Ovary (tissue), 7 donors: ENCODE measurements at regions not wholly inside any gene's neighbourhood (a gene's known extent, or its start where the extent isn't known, plus 50 kb on each side); places are given as distances from the start of the nearest gene placed in this dataset.

Source experiments
- DNase-seq, 5 donors: peaks; one replicate each; pipeline ENCODE4 v3.0.0-alpha.2; 2019 to 2020
- H3K27ac ChIP-seq, 2 donors: fragments of 200-600 bp; one replicate each; pipeline versions ENCODE4 v1.5.1 to v1.8.0; 2019 to 2022
- H3K27me3 ChIP-seq: fragments of 200-600 bp; one replicate; pipeline ENCODE4 v1.8.0; 2022
- H3K36me3 ChIP-seq: fragments of 200-600 bp; sonication (generic); one replicate; pipeline ENCODE4 v1.5.1; 2019
- H3K4me1 ChIP-seq: one replicate; pipeline ENCODE4 v1.8.1; 2013; ENCODE audit warnings: mild to moderate bottlenecking, moderate library complexity; ENCODE audit not compliant: insufficient read depth
- H3K4me3 ChIP-seq: fragments of 200-600 bp; sonication (generic); one replicate; pipeline ENCODE4 v1.5.1; 2017
- H3K9me3 ChIP-seq, 2 donors: fragments of 200-600 bp in 1 of 2; sonication (generic) in 1 of 2; one replicate each; pipeline versions ENCODE4 v1.5.1 to v1.8.1; 2013 to 2019; ENCODE audit warnings: mild to moderate bottlenecking in 1 of 2, moderate library complexity in 1 of 2
- EP300 ChIP-seq: sonication (generic); formaldehyde crosslinking; IDR thresholded peaks from one replicate; pipeline ENCODE4 v1.6.1; 2017; ENCODE audit warnings: antibody characterized with exemption
- POLR2A ChIP-seq: fragments of 450-650 bp; IDR thresholded peaks from one replicate; pipeline ENCODE4 v1.6.1; 2017; ENCODE audit warnings: antibody characterized with exemption, mild to moderate bottlenecking, moderate library complexity
- WGBS, 3 donors: extraction: QIAGEN DNeasy Blood & Tissue Kit in 1 of 3; methylation state at CpG; one replicate each; pipeline versions ENCODE4 v1.1.5 to v1.1.7; 2013 to 2017; 5-methylcytosine and 5-hydroxymethylcytosine counted together
- intact Hi-C, 4 donors: fragments of 100-400 bp; cut with DNase I; formaldehyde crosslinking; loops; one replicate each; pipeline versions ENCODE4 v1.11.0 to v1.15.1; 2022 to 2023
- TF ChIP-seq, protein P1 (sequence below), 3 donors: fragments of 450-650 bp in 2 of 3; fragments of 200-600 bp in 1 of 3; IDR thresholded peaks; one replicate each; pipeline versions ENCODE4 v1.5.1 to v1.8.0; 2016 to 2022; ENCODE audit warnings: antibody characterized with exemption in 3 of 3, mild to moderate bottlenecking in 1 of 3
- donor health status: DM: no; HTN: no; CAD: no; lungs with moderate emphysema.
- donor health status: DM: no; HTN: no; CAD: no.
- donor health status: Bipolar disorder and iron deficiency.
- donor health status: DM: no; HTN: no; CAD: no.
- donor health status: DM: yes; HTN: yes; CAD: no.

DNA sequence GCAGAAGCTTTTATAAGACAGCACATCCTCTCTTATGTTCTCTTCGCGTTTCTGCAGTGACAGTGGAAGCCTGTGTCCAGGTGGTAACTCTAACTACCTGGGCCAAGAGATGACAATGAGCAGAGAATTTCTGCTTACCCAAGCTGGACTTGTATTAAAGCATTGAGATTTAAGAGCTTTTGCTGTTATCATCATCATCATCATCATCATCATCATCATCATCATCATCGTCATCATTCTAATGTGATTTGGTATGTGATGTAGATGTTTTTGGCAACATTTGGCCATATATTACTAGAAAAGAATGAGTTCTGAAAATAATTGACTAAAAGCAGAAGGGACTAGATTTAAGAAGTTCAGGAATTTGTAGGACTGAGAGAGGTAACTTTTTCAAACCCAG is 401.3 kb downstream of the BRINP1 start:
- no peak for DNase-seq
- 86 to 90% (median 86%) methylated on average over 3 of the region's 3 CpGs for WGBS, 3 donors
- Histone ChIP-seq H3K27ac (no peak overlapping the region), H3K9me3 (no peaks in the 10 kb centered on the region), H3K36me3 (no peaks in the 10 kb centered on the region), H3K4me3 (no peak overlapping the region), H3K27me3 (no peaks in the 10 kb centered on the region), H3K4me1 (no peaks in the 10 kb centered on the region)
- TF ChIP-seq EP300 (no peak), POLR2A (no peak)
- TF ChIP-seq, protein P1, sequence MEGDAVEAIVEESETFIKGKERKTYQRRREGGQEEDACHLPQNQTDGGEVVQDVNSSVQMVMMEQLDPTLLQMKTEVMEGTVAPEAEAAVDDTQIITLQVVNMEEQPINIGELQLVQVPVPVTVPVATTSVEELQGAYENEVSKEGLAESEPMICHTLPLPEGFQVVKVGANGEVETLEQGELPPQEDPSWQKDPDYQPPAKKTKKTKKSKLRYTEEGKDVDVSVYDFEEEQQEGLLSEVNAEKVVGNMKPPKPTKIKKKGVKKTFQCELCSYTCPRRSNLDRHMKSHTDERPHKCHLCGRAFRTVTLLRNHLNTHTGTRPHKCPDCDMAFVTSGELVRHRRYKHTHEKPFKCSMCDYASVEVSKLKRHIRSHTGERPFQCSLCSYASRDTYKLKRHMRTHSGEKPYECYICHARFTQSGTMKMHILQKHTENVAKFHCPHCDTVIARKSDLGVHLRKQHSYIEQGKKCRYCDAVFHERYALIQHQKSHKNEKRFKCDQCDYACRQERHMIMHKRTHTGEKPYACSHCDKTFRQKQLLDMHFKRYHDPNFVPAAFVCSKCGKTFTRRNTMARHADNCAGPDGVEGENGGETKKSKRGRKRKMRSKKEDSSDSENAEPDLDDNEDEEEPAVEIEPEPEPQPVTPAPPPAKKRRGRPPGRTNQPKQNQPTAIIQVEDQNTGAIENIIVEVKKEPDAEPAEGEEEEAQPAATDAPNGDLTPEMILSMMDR (IDR thresholded peaks at IDR 0.05), result no peak
- intact Hi-C loops, result no loop called here

DNA sequence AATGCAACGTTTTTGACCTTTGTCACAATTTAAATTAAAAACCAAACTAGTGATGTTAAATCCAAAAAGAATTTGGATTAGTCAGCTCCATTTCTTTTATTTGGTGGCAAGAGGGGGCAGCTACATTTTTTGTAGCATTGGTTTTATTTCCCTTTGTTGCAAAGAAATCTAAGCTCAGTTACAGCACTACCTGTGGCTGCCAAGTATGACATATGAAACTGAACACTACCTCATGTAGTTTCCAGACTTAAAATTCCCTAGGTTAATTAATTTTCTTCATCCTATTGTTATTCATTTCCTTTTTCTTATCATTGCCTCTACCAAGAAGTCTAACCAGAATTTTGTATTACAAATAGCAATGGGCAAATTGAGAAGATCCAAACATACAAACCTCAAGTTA is 393.5 kb downstream of the BRINP1 start:
- no peak for TF ChIP-seq POLR2A
- TF ChIP-seq EP300, result no peak
- TF ChIP-seq, protein P1 (IDR thresholded peaks at IDR 0.05), result no peak
- H3K9me3 ChIP-seq, result no peaks in the 10 kb centered on the region
- H3K36me3 ChIP-seq, result no peaks in the 10 kb centered on the region
- intact Hi-C loops, result no loop called here
- no peak overlapping the region for H3K27ac ChIP-seq
- WGBS, 3 donors, result 38 to 70% (median 50%) methylated on average over 1 of the region's 1 CpG
- no peaks in the 10 kb centered on the region for H3K27me3 ChIP-seq
- H3K4me3 ChIP-seq, result no peak overlapping the region
- H3K4me1 ChIP-seq, result no peaks in the 10 kb centered on the region
- DNase-seq, result no peak

DNA sequence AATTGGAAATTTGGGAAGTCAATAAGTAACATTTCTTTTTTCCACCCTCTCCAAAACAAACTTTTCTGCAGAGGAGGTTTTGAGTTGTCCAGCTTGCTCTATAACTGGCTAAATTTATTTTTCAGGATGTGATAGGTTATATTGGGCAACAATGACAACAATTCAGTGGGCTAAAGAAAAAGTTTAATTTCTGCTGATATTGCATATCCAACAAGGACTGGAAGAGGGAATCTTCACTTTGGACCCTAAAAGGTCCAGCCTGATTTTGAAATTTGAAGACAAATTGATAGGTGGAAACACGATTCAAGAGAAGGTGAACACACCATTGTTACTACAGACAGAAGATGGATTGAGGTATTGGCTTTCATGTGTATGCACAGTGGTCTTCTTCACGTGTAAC is 393.1 kb downstream of the BRINP1 start:
- H3K4me3 ChIP-seq, result no peak overlapping the region
- no peaks in the 10 kb centered on the region for H3K27me3 ChIP-seq
- no peak for DNase-seq
- no peaks in the 10 kb centered on the region for H3K4me1 ChIP-seq
- TF ChIP-seq, protein P1 (IDR thresholded peaks at IDR 0.05), result no peak
- TF ChIP-seq EP300 (no peak), POLR2A (no peak)
- WGBS, 3 donors, result 1 to 6% (median 3%) methylated on average over 2 of the region's 2 CpGs
- no peak overlapping the region for H3K27ac ChIP-seq
- intact Hi-C loops, result no loop called here
- no peaks in the 10 kb centered on the region for H3K9me3 ChIP-seq
- no peaks in the 10 kb centered on the region for H3K36me3 ChIP-seq

DNA sequence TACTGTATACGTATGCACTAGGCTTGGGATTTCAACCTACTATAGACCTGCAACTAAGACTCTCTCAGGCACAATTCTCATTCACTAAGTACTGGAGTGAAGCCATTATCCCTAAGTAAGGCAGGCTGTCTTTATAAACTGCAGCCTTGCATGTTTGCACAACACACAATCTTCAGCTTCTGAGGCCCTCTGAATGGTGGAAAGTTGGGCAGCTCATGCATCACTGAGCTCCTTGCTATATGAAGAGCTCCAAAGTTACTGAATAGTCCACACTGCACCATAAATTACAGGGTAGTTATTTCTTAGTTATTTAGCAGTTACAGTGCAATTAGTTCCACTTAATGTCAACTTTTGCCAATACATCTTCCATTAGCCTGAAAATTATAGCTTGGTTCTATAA is 384.6 kb downstream of the BRINP1 start:
- H3K4me3 ChIP-seq, result no peak overlapping the region
- WGBS, 3 donors, result 73 to 86% (median 77%) methylated on average over 1 of the region's 1 CpG
- intact Hi-C loops, result no loop called here
- H3K27ac ChIP-seq, result no peak overlapping the region
- H3K36me3 ChIP-seq, result no peaks in the 10 kb centered on the region
- no peaks in the 10 kb centered on the region for H3K9me3 ChIP-seq
- DNase-seq, result no peak
- H3K27me3 ChIP-seq, result no peaks in the 10 kb centered on the region
- TF ChIP-seq POLR2A (no peak), EP300 (no peak)
- TF ChIP-seq, protein P1 (IDR thresholded peaks at IDR 0.05), result no peak
- no peaks in the 10 kb centered on the region for H3K4me1 ChIP-seq

DNA sequence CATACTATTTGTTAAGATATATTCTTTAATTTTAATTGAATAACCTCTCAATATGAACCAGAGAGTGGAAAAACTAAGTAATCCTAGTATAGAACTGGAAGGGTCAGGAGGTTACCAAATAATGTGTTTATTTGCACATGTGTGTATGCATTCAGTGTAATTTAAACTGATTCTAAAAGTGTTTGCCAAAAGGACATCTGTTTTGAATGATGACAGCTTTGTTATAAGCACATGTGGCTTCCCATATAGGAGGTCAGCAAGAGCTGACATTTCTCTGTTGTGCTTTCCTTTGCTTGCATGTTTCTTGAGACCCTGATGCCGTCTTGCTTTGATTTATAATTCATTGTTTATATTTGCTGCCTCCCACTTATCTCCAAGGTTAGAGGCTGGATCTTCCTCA is 383.4 kb downstream of the BRINP1 start:
- H3K9me3 ChIP-seq, result no peaks in the 10 kb centered on the region
- TF ChIP-seq, protein P1 (IDR thresholded peaks at IDR 0.05), result no peak
- no peak for TF ChIP-seq POLR2A
- TF ChIP-seq EP300, result no peak
- no peaks in the 10 kb centered on the region for H3K4me1 ChIP-seq
- no peak overlapping the region for H3K4me3 ChIP-seq
- no peak for DNase-seq
- H3K27me3 ChIP-seq, result no peaks in the 10 kb centered on the region
- intact Hi-C loops, result no loop called here
- 3 to 16% (median 10%) methylated on average over 1 of the region's 1 CpG for WGBS, 3 donors
- no peak overlapping the region for H3K27ac ChIP-seq
- no peaks in the 10 kb centered on the region for H3K36me3 ChIP-seq
